LoVo (cell line): ENCODE measurements at regions not wholly inside any gene's neighbourhood (a gene's known extent, or its start where the extent isn't known, plus 50 kb on each side); places are given as distances from the start of the nearest gene placed in this dataset.
"Not testable (repeated sequence)": the region's sequence is repeated elsewhere in the genome, so short reads cannot be mapped to it uniquely, and the experiment has no call there.

Source experiments
- DNase-seq: peaks from one replicate; pipeline ENCODE4 v3.0.0-alpha.2; 2016; ENCODE audit warnings: low spot score

DNA sequence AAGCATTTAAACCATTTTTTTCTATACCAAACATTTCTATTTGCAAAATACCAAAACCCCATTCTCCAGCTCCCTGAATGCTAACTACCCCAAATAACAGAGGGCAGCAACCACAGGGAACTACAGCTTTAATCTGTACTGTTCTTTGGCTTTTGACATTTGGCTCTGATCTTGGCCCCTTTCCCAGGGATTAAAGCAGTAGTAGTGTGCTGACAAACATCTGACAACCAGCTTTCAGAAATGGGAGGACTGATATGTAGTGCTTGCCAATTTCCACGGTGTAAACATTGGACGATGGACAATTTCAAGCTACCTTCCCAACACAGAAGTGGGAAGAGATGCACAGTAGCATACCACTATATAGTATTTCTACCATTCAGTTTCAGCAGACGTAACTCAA, 88.4 kb upstream of the TEAD1 start:
- DNase-seq = no peak

GRCh38 chr11:12587333-12587991, 86.8 kb upstream of the TEAD1 start:
- DNase-seq = no peak

DNA sequence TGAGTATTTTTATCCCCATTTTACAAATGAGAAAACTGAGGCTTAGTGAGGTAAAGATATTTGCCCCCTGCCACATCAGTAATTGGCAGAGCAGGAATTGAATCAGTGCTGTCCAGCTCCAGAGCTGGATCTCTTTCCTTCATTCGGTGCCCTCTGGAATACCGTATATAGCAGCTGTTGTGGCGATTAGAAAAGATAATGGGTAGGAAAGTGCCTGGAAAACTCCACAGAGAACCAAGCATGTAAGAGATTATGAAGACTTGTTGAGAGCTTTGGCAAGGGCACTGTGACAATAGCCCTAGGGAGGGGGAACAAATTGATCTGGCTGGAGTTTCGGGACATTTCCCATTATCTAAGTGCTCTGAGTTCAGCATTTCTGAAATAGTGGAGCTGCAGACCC, 82.5 kb upstream of the TEAD1 start:
- DNase-seq = no peak

GRCh38 chr11:12592283-12592682, 81.9 kb upstream of the TEAD1 start:
- DNase-seq = no peak

- DNase-seq = not testable (repeated sequence)
Observed at GRCh38 chr11:12595089-12595847, 79.0 kb upstream of the TEAD1 start.

DNA sequence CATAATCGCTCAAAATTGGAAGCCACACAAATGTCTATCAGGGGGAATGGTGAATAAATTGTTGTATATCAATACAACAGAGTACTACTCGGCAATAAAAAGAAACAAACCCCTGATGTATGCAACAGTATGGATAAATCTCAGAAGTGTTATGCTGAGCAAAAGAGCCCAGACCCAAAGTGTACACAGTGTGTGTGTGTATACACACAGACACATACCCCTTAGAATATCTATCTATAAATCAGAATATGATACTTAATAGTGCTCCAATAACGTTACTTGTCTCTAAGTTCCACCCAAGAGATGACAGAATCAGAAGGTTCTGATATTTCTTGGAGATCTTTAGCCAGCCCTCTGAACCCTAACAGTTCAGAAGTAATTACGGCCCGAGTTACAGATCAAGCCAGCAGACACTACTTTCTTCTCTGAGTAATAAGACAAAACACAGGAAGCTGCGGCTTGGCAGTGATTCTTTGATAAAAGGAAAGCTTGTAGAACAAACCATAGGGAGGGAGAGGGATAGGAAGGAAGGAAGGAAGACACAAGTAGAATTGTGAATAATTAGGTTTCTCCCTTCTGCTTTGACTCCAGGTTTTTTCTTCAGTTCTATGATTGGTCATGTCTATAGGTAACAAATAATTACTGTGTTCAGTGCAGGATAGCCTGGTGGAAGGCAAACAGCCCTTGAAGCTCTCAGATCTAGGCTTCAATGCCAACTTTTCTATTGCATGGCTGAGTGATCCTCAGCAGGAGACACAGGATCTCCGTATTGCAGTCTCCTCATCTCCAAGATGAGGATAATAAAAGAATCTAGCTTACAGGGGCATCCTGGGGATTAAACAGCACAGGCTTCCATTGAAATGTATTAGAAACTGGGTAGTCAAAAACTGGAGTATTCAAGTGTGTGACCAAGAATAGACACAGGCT, 75.6 kb upstream of the TEAD1 start:
- no peak for DNase-seq

DNA sequence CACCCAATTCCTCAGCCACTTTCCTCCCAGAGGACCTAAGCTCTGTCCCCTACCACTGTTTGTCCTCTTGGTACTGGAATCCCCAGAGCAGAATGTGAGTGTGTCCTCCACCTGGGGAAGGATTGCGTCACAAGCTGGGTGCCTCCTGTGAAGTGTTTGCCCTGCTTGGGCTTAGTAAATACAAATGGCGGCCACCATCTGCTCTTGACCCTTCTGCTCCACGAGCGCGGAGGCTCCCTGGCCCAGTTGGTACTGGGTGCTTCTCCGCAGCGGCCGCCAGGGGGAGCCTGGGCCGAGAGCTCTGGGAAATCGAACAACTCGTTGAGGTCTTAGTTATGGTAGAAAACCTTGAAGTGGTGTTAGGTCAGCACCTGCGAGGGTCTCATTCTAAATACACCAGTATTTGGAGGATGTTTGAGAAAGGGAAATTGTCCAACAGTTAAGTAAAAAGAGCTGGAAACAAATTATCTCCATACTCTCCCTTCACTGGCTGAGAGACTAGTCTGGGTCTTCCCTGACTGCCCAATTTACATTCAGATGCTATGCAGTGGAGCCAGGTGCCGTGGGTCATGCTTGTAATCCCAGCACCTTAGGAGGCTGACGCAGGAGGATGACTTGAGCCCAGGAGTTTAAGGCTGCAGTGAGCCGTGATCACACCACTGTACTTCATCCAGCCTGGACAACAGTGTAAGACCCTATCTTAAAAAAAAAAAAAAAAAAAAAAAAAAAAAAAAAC, 74.6 kb upstream of the TEAD1 start:
- DNase-seq = peak; percentile 41

DNA sequence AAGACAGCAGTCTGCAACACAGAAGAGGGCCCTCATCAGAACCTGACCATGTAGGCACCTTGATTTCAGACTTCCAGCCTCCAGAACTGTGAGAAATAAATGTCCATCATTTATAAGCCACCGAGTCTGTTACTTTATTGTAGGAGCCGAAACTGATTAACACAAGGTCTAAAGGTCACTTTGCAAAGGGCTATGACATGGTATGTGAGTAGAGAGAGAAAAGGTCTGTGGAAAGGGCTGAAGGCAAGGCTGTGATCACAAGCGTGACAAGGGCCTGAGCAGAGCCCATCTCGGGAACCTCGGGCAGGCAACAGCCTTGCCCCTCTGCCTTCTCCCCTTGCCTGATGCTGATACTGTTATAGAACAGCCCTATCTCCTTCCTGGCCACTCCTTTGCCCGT, 73.4 kb upstream of the TEAD1 start:
- peak; percentile 31 for DNase-seq

GRCh38 chr11:12602421-12602820, 71.8 kb upstream of the TEAD1 start:
- no peak for DNase-seq

GRCh38 chr11:12603143-12604088, 70.8 kb upstream of the TEAD1 start:
- DNase-seq = no peak

DNA sequence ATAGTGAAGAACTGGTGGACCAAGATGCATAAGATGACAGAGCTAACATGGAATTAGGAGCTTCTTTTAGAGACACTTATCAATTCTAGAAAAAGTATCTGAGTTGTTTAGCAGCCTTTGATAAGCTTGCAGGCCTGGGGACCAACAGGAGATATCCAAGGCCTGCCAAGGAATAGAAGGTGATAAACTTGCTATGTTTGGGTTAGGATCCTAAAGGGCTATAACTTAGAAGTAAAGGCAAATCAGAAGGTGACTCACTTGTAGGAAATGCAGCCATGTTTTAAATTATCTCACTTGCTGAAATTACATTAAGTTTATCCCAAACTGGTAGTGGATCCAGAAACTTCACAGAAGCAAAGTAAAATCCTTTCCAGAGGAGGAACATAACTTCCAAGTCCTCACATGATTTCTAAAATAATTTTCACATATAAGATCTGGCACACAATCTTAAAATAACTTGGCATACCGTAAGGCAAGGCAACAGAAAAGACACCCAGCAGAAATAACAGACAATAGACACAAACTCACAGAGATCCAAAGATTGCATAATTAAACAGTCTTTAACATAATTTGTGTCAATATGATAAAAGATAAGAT, 69.6 kb upstream of the TEAD1 start:
- no peak for DNase-seq

GRCh38 chr11:12606597-12606996, 67.6 kb upstream of the TEAD1 start:
- DNase-seq = no peak

DNA sequence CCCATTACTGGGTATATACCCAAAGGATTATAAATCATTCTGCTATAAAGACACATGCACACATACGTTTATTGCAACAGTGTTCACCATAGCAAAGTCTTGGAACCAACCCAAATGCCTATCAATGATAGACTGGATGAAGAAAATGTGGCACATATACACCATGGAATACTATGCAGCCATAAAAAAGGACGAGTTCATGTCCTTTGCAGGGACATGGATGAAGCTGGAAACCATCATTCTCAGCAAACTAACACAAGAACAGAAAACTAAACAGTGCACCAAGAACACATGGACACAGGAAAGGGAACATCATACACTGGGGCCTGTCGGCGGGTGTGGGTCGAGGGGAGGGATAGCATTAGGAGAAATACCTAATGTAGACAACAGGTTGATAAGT, 65.5 kb upstream of the TEAD1 start:
- DNase-seq = not testable (repeated sequence)

DNA sequence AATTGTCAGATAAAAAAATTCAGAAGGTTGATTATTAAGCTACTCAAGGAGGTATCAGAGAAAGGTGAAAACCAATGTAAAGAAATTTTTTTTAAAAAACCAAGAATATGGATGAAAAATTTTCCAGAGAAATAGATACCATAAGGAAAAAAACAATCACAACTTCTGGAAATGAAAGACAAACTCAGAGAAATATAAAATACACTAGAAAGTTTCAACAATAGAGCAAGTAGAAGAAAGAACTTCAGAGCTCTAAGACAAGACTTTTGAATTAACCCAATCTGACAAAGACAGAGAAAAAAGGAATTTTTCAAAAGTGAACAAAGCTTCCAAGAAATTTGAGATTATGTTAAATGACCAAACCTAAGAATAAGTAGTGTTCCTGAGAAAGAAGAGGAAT, 62.9 kb upstream of the TEAD1 start:
- no peak for DNase-seq

- no peak for DNase-seq
Observed at GRCh38 chr11:12617632-12618031, 56.6 kb upstream of the TEAD1 start.

- no peak for DNase-seq
Observed at GRCh38 chr11:12618743-12619540, 55.3 kb upstream of the TEAD1 start.

DNA sequence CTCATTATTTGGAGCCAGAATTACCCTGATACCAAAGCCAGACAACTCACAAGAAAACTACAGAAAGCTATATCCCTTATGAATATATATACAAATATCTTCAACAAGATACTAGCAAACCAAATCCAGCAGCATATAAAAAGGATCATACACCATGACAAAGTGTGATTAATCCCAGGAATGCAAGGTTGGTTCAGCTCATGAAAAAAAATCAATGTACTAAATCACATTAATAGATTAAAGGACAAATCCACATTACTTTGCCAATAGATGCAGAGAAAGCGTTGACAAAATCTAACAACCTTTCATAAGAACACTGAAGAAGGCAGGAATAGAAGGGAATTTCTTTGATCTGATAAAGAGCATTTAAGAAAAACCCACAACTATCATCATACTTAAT, 50.4 kb upstream of the TEAD1 start:
- DNase-seq = no peak
